ENCODE measurements at regions not wholly inside any gene's neighbourhood (a gene's known extent, or its start where the extent isn't known, plus 50 kb on each side); places are given as distances from the start of the nearest gene placed in this dataset.

DNA sequence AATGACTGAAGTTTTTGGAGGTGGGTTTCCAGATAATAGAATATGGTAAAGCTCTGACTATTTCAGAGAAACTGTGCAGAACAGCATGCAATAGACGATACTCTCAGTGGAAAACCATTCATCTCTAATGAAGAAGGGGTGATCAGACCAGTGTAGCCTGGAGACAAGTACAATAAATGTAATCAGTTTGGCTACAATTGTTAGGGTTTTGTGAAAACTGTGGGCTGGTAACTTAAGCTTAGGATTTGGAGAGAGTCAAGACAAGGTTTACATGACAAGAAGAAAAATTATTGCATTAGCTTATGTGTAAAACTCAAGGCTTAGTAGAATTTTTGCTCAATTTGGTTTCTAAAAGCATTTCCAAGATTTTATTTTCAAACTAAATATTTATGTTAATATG lies 241.5 kb upstream of the ANKRD50 start:
- Mint-ChIP-seq H3K4me1 (no peaks in the 10 kb centered on the region), H3K9me3 (no peaks in the 10 kb centered on the region), H3K4me3 (no peak overlapping the region), H3K27me3 (no peaks in the 10 kb centered on the region), H3K27ac (no peak overlapping the region)
- ATAC-seq (no peak), DNase-seq (no peak)

DNA sequence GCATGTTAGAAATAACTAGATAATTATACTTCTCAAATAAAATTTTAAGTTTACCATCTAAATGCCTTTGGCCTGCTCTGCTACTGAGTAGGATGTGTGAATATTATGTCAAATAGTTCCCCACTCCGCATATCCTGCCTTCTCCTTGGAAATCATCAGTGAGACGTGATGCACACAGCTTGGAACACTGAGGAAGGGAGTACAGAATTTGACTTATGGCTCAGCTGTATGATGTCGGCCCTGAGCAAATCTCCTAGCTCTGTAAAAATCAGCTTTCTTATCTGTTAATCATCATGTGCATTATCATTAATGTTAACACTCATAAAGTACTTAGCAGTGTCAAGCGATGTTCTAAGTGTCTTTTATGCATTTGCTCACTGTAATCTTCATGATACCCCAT lies 241.0 kb upstream of the ANKRD50 start:
- DNase-seq (no peak), ATAC-seq (no peak)
- H3K4me3 Mint-ChIP-seq = no peak overlapping the region
- no peaks in the 10 kb centered on the region for H3K4me1 Mint-ChIP-seq
- H3K27ac Mint-ChIP-seq = no peak overlapping the region
- H3K9me3 Mint-ChIP-seq = no peaks in the 10 kb centered on the region
- H3K27me3 Mint-ChIP-seq = no peaks in the 10 kb centered on the region

GRCh38 chr4:124953061-124953460 lies 240.5 kb upstream of the ANKRD50 start:
- no peak for ATAC-seq
- Mint-ChIP-seq H3K9me3 (no peaks in the 10 kb centered on the region), H3K4me3 (no peak overlapping the region), H3K4me1 (no peaks in the 10 kb centered on the region), H3K27ac (no peak overlapping the region), H3K27me3 (no peaks in the 10 kb centered on the region)
- DNase-seq = no peak

- DNase-seq (no peak), ATAC-seq (no peak)
- no peak overlapping the region for H3K27ac Mint-ChIP-seq
- H3K27me3 Mint-ChIP-seq = no peaks in the 10 kb centered on the region
- H3K4me1 Mint-ChIP-seq = no peaks in the 10 kb centered on the region
- H3K9me3 Mint-ChIP-seq = no peaks in the 10 kb centered on the region
- H3K4me3 Mint-ChIP-seq = no peak overlapping the region
These were observed 240.1 kb upstream of the ANKRD50 start for GRCh38 chr4:124952601-124953000.

GRCh38 chr4:124948976-124949597 lies 236.6 kb upstream of the ANKRD50 start:
- DNase-seq (no peak), ATAC-seq (no peak)
- Mint-ChIP-seq H3K27ac (no peak overlapping the region), H3K4me3 (no peak overlapping the region), H3K9me3 (no peaks in the 10 kb centered on the region), H3K4me1 (no peaks in the 10 kb centered on the region), H3K27me3 (no peaks in the 10 kb centered on the region)

DNA sequence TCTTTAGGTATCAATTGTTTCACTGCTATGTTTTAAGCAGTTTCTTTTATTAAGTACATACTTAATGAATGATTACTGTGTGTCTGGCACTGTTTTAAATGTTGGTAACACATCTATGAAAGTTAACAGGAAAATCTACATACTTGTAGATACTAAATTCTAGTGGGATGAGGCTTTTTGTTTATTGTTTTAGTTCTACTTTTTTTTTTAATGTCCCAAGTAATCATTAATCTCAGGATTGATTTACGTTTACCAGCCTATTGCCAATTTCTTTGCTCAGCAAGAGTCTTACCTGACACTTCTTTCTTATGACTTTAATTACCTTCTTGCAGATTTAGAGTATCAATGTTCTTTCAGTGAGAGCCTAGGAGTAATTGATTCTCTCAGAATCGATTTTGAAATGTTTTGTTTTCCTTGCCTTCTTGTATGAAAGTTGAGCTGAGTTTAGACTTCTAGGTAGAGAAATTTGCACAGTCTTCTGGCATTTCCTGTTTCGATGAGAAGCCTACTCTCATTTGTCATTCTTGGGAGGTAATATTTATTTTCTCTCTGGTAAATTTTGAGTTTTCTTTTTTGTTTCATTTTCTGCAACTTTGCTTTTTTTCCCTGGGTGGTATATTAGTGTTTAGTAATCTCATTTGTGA lies 235.2 kb upstream of the ANKRD50 start:
- ATAC-seq = no peak
- no peak overlapping the region for H3K27ac Mint-ChIP-seq
- H3K4me1 Mint-ChIP-seq = no peaks in the 10 kb centered on the region
- no peak overlapping the region for H3K4me3 Mint-ChIP-seq
- no peak for DNase-seq
- no peaks in the 10 kb centered on the region for H3K27me3 Mint-ChIP-seq
- peaks cover 5 to 7% of the 10 kb centered on the region in 2 donors for H3K9me3 Mint-ChIP-seq

DNA sequence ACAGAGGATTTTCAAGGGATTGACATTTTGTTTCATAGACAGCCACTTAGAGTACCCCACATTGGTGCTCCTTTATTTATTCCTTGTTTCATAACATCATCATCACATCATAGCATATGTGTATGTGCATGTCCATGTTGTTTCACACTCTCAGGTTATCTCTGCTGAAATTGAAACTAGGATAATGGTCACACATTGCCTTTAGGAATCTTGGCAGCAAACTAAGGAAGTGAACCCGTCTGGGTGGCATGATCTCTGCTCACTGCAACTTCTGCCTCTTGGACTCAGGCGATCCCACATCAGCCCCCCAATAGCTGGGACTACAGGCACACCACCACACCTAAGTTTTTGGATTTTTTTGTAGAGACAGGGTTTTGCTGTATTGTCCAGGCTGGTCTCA lies 234.2 kb upstream of the ANKRD50 start:
- no peak overlapping the region for H3K27ac Mint-ChIP-seq

DNA sequence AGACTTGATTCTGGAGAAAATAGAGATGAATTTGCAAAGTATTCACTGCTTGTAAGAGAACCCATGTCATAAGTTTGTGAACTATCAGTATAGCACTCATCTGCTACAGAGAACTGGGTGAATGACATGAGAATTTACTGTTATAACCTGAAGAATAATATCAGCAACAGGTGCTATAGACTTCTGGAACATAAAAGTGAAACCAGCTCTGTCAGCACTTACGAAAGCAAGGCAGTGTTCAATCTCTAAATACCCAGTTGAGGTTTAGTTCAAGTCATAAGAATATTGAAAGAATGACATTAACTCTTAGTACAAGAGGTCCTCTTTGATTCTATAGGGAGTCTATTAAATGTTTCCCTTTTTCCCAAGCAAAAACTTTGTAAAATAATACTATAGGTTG lies 232.9 kb upstream of the ANKRD50 start:
- no peaks in the 10 kb centered on the region for H3K27me3 Mint-ChIP-seq
- no peak for ATAC-seq
- no peaks in the 10 kb centered on the region for H3K4me1 Mint-ChIP-seq
- H3K4me3 Mint-ChIP-seq = no peak overlapping the region
- H3K9me3 Mint-ChIP-seq = peaks cover 5 to 7% of the 10 kb centered on the region in 2 donors
- DNase-seq = no peak
- H3K27ac Mint-ChIP-seq = no peak overlapping the region

More for the DNA sequence above, 234.2 kb upstream of the ANKRD50 start:
- DNase-seq (no peak), ATAC-seq (no peak)
- H3K4me3 Mint-ChIP-seq = no peak overlapping the region
- H3K4me1 Mint-ChIP-seq = no peaks in the 10 kb centered on the region
- peaks cover 5 to 7% of the 10 kb centered on the region in 2 donors for H3K9me3 Mint-ChIP-seq
- H3K27me3 Mint-ChIP-seq = no peaks in the 10 kb centered on the region

DNA sequence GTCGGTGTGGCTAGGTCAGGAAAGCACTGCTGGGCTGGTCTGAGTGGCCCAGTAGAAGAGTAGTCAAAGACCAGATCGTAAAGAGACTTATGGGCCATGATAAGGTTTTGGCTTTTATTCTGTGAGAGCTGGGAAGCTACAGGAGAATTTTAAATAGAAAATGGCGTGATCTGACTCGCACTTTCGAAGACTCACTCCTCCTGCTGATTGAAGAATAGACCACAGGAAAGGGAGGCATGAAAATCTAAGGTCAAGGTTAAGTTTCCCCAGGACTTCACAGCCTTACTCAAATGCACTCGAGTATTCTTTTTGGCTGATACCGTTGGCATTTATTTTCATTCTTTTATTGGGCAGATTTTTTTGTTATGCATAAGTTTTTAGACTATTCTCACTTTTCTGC lies 231.4 kb upstream of the ANKRD50 start:
- no peak overlapping the region for H3K27ac Mint-ChIP-seq
- H3K27me3 Mint-ChIP-seq = no peaks in the 10 kb centered on the region
- DNase-seq (no peak), ATAC-seq (no peak)
- peaks cover 5 to 7% of the 10 kb centered on the region in 2 donors for H3K9me3 Mint-ChIP-seq
- no peak overlapping the region for H3K4me3 Mint-ChIP-seq
- H3K4me1 Mint-ChIP-seq = no peaks in the 10 kb centered on the region

GRCh38 chr4:124943145-124943889 lies 230.8 kb upstream of the ANKRD50 start:
- H3K27me3 Mint-ChIP-seq = no peaks in the 10 kb centered on the region
- no peak overlapping the region for H3K4me3 Mint-ChIP-seq
- no peaks in the 10 kb centered on the region for H3K4me1 Mint-ChIP-seq
- ATAC-seq (no peak), DNase-seq (no peak)
- H3K27ac Mint-ChIP-seq = no peak overlapping the region
- H3K9me3 Mint-ChIP-seq = peaks cover 5 to 7% of the 10 kb centered on the region in 2 donors

- DNase-seq = no peak
- Mint-ChIP-seq H3K4me3 (no peak overlapping the region), H3K4me1 (no peaks in the 10 kb centered on the region), H3K27ac (no peak overlapping the region), H3K27me3 (no peaks in the 10 kb centered on the region), H3K9me3 (peaks cover 5 to 7% of the 10 kb centered on the region in 2 donors)
- ATAC-seq = no peak
These were observed 228.7 kb upstream of the ANKRD50 start for GRCh38 chr4:124941267-124941666.

DNA sequence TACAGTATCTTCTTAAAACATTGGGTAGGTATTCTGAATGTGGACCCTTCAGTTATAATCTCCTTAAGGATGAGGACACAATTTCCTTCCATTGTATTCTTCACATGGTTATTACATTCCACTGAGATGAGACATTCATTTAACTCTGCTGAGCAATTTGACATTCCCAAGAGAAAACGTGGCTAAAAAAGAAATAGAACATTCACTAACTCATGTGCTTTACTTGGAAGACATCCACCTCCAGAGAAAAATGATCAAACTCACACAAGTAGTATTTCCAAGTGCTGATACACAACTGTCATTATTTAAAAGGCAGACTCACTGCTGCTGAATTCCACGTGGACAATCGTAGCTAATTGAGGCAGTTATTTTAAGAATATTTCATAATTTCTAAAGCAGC lies 227.9 kb upstream of the ANKRD50 start:
- Mint-ChIP-seq H3K4me3 (no peak overlapping the region), H3K27ac (no peak overlapping the region), H3K9me3 (peaks cover 5 to 7% of the 10 kb centered on the region in 2 donors), H3K4me1 (no peaks in the 10 kb centered on the region), H3K27me3 (no peaks in the 10 kb centered on the region)
- DNase-seq (no peak), ATAC-seq (no peak)

DNA sequence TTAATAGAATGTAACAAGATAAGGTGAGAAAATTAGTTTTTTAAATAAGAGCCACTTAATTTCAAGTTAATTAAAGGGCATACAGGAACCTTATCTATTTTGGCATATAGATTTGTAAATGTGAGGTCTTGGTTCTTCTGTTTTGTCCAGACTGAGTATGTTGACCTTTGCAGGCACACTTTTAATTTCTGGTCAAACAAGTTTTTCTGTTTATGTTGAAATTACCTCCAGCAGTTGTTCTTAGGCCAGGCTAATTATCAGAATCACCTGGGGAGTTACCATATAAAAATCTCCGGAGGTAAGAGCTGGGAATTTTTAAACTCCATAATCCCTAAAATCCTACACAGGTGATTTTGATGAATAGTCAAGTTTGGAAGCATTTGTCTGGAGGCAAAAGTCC lies 227.4 kb upstream of the ANKRD50 start:
- no peaks in the 10 kb centered on the region for H3K27me3 Mint-ChIP-seq
- H3K4me1 Mint-ChIP-seq = no peaks in the 10 kb centered on the region
- no peak overlapping the region for H3K4me3 Mint-ChIP-seq
- ATAC-seq (no peak), DNase-seq (no peak)
- H3K9me3 Mint-ChIP-seq = peaks cover 5 to 7% of the 10 kb centered on the region in 2 donors
- no peak overlapping the region for H3K27ac Mint-ChIP-seq

GRCh38 chr4:124938836-124939235 lies 226.3 kb upstream of the ANKRD50 start:
- Mint-ChIP-seq H3K27me3 (no peaks in the 10 kb centered on the region), H3K27ac (no peak overlapping the region), H3K9me3 (peaks cover 5 to 6% of the 10 kb centered on the region in 2 donors), H3K4me1 (no peaks in the 10 kb centered on the region), H3K4me3 (no peak overlapping the region)
- DNase-seq (no peak), ATAC-seq (no peak)

DNA sequence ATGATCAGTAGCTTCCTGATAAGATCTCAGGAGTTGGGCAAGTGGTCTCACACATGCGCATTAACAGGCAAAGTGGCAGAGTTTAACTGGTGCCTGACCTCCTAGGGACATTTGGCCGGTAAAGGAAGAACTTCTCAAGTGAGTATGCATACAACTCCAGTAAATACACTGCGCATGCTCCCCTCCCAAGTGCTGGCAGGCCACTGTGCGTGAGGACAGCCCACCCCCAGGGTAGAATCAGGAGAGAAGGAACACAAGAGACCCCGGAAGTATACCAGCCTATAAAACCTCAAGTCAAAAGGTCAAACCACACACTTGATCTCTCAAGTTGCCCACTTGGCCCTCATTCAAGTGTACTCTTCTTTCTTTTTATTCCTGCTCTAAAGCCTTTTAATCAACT lies 225.5 kb upstream of the ANKRD50 start:
- DNase-seq (no peak), ATAC-seq (no peak)
- Mint-ChIP-seq H3K4me1 (no peaks in the 10 kb centered on the region), H3K27ac (no peak overlapping the region), H3K27me3 (no peaks in the 10 kb centered on the region), H3K4me3 (no peak overlapping the region), H3K9me3 (no peaks in the 10 kb centered on the region)

DNA sequence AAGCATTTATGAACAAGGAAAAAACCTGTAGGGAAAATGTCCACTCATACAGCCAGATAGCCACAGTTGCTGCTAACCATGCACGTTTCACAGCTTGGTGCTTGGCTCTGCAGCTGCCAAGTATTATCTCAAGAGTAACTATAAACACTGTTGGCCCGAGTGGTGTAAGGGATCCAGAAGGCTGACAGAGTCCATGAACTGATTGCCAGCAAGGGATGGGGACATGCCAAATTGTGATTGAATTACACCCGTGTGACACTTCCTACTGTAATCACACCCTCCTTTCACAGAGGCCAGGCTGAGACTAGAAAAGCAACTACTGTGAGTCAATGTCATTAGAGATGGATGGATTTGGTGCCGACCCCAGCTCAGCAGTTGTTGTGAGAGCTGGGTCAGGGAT lies 223.9 kb upstream of the ANKRD50 start:
- Mint-ChIP-seq H3K27ac (no peak overlapping the region), H3K4me3 (no peak overlapping the region), H3K27me3 (no peaks in the 10 kb centered on the region), H3K9me3 (no peaks in the 10 kb centered on the region), H3K4me1 (no peaks in the 10 kb centered on the region)
- ATAC-seq = no peak
- DNase-seq = no peak

All from stimulated activated naive CD8-positive, alpha-beta T cell treated with anti-CD3 and anti-CD28 coated beads, Interleukin-15, amount 100 ng/mL, for 72 hours (primary cell).